GM19452 (cell line): ENCODE measurements at regions not wholly inside any gene's neighbourhood (a gene's known extent, or its start where the extent isn't known, plus 50 kb on each side); places are given as distances from the start of the nearest gene placed in this dataset.

Experiments used
- ATAC-seq: cut with Tn5 transposase; IDR thresholded peaks from one replicate; pipeline ENCODE4 v1.9.1; 2021; ENCODE audit not compliant: unreplicated experiment

DNA sequence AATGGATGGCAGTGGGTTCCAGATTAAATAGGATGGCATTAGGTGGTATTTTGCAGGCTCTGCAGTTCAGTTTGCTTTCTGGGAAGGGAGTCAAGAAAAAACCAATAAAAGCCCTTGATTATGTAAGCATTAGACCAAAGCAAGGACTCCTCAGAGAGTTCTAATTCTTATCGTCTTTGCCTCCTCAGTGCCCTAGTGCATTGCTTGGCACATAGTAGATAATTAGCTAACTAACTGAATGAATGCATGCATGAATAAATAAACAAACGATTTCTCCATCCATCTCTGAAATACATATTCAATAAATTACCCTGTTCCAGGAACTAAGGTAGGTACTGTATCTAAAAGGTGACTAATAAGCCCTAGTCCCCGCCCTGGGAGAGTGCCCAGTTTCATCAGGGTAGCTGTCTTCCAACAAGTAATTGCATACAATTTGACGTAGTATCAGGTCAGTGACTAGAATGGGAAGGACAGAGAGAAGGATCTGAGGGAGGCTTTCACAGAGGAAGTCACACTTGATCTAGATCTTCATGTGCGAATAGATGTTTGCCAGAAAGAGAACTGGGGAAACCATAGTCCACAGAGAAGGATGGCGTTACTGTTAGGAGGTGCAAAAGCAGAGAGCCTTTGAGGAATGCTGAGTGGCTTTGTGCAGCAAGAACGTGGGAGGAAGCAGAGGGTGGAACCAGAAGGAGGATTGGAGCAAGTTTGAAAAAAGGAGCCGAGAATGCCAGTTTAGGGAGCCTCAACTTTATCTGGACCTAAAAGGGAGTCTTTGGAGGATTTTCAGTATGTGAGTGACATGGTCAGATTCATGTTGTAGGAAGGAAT, 111.4 kb downstream of the TBX19 start:
- ATAC-seq: no peak

DNA sequence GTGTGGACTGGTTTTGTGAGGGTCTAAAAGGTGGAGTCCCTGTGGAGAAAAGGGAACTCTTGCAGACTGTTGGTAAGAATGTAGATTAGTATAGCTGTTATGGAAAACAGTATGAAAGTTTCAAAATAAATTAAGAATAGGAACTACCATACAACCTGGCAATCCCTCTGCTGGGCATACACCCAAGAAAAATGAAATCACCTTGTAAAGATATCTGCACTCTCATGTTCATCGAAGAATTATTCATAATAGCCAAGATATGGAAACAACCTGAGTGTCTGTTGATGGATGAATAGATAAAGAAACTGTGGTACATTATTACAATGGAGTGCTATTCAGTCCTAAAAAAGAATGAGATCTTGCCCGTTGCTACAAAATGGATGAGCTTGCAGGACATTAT, 109.6 kb downstream of the TBX19 start:
- no peak for ATAC-seq

DNA sequence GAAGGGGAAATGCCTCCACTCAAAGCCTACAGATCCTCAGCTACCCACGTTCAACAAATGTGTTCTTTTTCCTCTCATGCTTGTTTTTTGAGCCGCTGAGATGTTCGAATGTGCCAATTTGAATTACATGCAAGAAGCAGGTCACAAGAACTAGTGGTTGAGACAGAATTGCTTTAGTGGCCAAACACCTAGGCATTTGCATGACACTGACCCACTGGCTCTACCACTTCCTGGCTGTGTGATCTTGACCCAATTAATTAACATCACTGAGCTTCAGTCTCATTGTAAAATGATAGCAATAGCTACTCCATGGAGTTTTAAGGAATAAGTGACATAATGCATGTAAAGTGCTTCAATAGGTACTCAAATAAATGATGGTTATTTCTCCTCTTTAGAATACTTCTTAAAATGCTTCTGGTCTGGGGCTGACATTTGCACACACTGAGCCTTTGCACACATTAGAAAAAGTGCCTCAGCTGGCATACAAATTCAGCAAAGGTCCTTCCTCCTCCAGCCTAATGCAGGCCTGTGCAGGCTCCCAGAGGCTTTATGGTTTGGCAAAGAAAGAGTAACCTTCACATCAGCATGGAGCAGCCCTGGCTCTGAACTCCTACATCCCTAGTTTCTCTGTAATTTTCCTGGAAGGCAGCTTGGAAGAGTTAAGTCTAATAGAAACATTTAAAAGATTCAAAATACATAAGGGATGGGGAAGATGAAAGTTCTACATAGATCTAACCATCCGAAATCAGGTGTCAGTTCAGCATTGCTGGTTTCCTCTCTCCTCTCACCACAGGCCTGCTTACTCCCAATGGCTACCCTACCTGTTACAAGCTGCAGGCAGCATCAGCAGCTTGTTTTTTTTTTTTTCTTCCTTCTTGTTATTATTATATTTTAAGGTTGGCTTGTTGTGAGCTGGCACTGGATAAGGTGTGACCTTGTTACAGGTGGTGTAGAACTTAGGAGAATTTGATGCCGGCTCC, 107.4 kb downstream of the TBX19 start:
- ATAC-seq: no peak

DNA sequence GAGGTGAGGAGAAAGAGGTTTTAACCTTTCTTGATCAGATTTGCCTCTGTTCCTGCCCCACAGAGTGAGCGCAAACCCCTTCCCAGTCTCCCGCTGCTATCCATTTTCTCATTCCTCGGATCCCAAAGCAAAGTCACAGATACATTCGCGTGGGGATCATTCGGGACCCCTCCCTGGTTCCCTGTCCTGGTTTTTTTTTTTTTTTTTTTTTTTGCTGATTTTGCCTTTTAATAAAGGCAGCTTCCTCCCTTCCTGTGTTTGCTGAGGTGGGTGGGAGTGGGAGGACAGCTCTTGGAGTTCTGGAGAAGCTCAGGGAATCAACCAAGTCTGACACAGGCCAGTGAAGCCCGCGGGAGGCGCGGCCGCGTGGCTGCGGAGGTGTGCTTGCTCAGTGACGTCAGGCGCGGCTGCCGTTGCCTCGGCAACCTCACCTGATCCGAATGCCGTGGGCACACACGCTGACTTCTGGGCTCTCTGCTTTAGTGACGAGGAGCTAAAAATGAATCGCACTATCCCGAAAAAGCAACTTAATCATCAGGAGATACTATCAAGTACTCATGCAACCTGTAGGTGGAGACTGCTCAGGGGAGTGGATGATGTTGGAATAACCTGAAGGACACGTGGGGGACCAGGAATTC, 106.4 kb downstream of the TBX19 start:
- no peak for ATAC-seq

DNA sequence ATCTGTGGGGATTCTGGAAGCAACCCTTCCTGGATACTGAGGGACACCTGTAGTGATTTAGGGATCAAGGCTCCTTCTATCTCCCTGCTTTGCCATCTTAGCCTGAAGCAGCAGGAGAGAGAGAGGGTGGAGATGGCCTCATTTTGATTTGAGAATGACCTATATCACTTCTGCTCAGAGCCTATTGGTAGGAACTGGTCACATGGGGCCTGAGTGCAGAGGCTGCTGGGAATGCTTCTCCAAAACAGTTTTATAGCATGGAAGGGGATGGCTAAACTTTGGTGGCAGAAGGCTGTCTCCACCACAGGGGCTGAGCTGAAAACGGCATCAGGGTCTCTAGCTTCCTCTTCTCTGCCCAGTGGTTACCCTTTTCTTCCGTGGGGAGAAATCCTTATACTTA, 105.8 kb downstream of the TBX19 start:
- ATAC-seq: no peak

DNA sequence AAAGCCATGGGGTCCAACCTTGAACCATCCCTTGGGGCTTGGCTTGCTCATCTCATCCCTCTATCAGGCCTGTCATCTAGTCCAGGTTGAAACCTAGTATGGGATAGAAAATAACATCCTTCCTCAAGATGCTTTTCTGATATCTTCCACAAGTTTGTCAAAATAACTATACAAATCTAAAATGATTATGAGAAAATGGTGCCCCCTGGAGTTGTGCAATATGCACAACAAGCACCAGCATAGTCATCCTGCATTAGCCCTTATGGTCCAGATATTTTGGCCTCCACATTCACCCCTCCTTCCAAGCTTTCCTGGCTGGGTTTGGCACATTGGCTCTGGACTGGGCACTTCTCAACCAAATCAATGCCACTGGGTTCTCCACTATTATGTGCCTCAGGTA, 101.2 kb downstream of the TBX19 start:
- ATAC-seq: no peak

DNA sequence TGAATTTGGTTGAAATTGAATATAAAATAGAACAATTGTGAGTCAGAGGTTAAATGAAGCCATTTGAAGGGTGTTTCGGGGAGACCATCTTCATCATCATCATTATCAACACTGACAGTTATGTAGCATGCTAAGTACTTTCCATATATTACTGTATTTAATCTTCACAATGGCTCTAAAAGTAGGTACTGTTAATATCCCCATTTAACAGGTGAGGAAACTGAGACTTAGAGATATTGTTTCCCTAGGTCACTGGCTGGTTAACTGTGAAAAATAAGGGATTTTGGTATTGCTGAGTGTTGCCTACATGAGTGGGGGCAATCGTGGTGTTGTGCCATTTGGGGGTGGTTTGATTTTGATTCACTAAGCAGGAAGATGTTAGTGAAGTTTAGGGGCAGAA, 100.3 kb downstream of the TBX19 start:
- no peak for ATAC-seq

DNA sequence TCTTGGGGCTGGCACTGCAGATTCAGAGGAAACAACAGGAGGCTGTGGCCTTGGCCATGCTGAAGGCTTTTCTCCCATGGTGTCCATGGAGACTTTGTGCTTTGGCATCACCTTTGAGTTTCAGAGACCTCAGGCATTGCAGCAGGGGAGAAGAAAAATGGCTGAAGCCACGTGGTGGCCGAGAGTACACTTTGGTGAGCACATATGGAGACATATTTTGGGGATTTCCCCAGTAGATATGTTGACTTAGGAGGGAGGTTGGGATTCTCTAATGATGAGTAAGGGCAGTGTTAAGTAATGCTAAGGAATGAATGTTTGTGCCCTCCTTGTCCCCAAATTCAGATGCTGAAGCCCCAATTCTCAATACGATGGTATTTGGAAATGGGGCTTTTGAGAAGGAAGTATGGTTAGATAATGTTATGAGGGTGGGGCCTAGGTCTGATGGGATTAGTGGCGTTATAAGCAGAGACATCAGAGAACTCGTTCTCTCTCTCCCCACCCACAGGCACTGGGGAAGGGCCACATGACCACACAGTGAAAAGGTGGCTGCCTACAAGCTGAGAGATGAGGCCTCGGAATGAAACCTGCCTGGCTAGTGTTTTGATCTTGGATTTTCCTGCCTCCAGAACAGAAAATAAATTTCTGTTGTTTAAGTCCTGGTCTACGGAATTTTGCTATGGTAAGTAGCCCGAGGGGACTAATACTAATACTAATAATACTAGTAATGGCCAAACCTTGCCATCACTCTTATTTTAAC, 98.6 kb downstream of the TBX19 start:
- no peak for ATAC-seq

DNA sequence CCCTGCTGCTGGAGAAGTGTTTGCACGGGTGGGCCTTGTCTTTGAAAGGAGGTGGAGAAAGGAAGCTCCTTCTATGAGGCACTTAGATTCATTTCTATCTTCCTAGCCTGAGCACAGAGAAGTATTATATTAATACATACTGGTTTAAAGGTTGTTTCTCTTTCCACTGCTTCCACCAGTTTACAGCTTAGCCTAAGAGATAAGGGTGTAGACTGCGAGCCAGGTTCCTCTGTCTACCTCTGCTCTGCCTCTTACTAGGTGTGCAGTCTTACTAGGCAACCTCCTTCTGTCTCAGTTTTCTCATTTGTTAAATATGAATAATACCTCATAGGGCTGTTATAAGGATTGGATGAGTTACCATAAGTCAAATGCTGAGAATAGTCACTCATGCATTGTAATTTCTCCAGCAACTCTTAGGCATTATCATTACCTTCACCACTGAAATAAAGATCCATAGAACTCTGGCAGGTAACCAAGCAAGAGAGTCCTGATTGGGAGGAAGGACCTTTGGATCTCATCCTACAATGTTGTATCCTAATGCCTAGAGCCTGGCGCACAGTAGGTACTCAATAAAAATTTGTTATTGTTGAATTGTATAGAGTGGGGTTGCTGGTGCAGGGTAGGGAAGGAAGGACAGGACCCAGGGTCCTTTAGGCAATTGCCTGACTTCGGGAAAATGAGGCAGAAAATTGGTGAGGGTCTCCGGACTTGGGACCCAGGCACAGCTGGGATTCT, 95.1 kb downstream of the TBX19 start:
- ATAC-seq: no peak

DNA sequence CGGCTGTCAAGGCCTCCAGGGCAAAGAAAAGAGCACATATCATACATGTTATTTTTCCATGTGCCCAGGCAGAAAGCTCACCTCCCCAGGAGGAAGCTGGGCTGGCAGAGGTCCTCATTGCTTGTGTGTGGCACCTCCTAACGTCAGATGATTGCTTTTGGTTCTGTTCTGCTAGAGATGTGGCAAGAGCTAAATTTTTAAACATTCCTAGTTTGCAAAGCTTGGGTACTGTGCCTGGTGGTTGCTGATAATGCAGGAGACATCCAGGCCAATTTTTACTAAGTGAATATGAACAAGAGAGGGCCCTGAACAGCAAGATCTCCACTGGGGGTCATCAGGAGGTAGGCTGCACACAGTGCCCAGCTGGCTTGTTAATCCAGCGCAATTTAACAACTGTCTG, 93.9 kb downstream of the TBX19 start:
- ATAC-seq: no peak

DNA sequence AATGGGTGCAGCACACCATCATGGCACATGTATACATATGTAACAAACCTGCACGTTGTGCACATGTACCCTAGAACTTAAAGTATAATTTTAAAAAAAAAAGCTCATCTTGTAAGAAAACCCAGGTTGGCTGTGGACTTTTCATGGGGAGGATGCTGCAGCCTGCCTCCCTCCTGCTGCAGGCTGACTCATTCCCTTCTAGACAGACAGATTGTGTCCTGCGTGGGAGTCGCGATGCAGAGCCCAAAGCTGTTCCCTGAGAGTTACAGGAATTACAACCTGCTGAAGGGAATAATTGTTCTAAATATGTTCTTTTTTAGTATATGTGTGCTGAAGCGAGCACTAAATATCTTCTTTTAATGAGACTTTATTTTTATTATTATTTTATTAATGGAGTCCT, 93.2 kb downstream of the TBX19 start:
- no peak for ATAC-seq

DNA sequence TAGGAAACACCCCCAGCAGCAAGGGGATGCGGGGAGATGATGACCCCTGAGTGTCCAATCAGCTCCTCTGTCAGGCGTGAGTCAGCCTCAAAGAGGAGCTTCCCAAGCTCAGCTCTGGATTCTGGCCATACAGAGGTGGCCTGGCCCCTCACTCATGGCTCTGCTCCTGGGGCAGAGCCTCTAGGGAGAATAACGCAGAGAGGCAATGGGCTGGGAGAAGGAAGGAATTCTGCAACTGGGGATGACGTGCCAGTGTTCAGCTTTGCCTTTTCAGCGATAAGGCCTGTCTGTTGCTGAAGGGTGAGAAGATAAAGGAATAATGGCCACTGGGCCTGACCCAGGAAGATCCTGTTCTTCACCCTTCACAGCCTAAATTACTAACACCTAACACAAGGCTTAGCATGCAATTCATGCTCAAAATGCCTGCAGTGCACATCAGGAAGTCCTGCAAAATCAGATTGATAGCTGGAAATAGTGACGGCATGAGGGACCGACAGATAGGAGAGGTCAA, 92.2 kb downstream of the TBX19 start:
- ATAC-seq: no peak

DNA sequence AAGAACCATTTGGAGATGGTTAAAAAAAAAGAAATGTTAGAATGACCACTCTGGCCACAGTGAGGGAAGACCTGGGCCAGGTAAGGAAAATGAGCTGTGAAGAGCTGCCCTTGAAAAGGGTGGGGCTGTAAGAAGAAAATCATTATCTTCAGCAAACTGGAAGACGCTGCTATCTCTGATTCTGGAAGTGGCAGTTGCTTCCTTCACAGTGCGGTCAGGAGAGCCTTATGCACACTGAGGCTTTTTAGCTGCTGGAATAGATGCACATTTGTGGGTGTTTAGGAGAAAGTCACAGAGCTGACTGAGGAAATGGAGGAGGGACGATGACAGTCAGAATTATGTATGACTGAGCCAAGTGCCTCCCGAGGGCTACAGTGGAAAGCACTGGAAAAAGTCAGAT, 91.6 kb downstream of the TBX19 start:
- ATAC-seq: no peak

DNA sequence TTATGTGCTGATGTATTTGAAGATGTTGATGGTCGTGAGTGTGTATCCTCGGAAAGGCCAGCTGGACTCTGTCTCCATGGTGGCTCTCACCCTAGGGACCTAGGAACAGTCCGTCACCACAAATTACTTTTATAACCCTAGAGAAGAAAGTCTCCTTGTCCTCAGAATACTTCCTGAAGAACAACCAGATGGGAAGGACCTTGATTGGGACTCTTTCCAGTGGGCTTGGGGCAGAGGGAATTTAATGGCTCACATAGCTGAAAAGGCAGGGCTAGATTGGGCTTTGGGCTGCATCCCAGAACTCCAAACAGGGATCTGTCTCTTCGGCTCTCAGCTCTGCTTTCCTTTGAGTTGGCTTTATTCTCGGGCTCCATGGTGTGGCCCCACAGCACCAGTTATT, 90.8 kb downstream of the TBX19 start:
- no peak for ATAC-seq

DNA sequence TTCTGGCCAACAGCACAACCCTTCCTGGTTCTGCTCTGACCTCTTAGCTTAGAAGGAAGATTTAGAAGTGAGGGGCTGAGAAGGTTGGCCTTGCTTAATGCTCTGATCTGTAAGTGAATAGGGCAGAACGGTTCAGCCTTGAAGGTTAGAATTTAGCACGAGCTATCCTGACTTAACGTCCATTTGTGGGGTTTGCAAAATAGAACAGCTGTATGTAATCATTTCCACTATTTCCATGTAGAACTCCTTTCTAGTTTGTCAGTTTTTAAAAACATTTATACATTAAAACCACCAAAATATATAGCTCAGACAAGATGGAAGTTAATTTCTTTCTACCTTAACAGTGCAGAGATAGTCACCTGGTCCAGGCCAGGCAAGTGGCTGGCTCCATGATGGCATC, 89.9 kb downstream of the TBX19 start:
- ATAC-seq: no peak

DNA sequence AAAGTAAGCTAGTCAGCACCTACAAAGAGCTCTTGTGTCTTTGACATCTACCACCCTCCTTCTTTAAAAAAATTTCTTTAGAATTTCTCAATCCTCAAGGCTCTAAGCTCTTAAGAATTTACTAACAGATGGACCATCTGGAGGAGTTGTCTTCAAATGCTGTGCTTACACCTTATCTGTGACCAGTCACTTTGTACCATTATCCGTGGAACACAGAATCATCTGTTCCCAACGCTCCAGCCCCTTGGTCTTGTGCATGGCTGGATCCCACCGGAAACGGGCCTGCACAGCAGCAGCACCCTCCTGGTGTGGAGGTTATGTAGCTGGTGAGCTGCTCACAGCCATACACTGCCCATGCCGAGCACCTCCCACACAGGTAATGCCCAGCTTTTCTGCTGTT, 89.0 kb downstream of the TBX19 start:
- no peak for ATAC-seq

DNA sequence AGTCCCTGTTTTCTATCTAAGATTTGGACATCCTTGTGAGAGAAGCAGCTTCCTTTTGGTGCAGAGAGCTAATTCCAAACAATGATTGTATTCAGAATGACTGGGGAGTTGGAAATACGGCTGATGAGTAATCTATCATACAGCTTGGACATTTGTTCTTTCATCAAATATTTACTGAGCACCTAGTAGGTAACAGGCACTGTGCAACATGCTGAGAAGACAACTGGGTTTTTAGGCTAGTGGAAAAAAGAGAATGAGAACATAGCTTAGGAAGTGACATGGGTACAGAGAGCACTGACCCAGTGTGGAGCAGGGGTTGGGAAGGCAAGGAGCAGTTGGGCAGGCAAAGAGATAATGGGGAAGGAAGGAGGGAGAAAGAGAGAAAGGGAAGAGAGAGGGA, 87.5 kb downstream of the TBX19 start:
- no peak for ATAC-seq

DNA sequence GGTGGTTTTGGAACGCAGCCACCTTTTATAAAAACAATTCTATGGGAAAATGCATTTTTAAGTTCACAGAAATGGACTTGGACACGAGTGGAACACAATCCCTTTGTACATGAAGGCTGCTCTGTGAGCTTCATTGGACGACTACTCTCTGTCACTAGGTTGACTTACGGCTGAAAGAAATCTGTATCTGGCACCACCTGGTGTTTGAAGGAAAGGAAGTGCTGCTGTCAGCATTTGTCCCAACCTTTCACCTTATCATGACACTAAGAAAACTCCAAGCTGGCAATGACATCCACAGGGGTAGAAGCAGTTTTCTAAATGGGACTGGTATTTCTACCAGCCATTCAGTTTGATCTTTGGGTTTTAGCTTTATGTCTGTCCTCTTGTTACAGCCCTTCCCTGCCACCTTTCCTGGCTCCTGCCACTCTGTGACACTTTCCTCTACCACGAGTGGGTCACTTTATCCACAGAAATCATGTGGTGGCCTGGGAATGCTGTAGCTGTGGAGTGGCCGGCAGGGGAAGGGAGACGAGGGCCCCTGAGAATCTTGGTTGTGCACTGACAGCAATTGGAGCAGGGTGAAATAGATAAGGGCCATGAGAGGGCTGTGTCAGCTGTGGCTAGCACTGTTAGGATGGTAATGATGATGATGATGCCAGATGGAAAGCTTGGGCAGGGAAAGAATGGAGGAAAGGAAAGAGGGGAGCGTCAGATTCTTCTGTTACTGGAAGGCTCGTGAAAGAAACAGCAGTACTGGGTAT, 85.2 kb downstream of the TBX19 start:
- no peak for ATAC-seq
